GM10248 (cell line): ENCODE measurements at regions not wholly inside any gene's neighbourhood (a gene's known extent, or its start where the extent isn't known, plus 50 kb on each side); places are given as distances from the start of the nearest gene placed in this dataset.

Experiments used
- CTCF ChIA-PET: fragments of 300-600 bp; sonication (Branson Sonifier 250); formaldehyde crosslinking; extraction: SDS; loops from one replicate; lab custom pipeline; 2021; ENCODE audit warnings: antibody characterized with exemption; lab: Yijun Ruan, JAX
- POLR2A ChIA-PET: fragments of 350-650 bp; sonication (Branson Sonifier 250); formaldehyde crosslinking; extraction: SDS; loops from one replicate; lab custom pipeline; 2020; ENCODE audit warnings: antibody characterized with exemption; lab: Yijun Ruan, JAX
- DNase-seq: peaks from one replicate; pipeline ENCODE4 v3.0.0; 2012; ENCODE audit errors: extremely low spot score
- TF ChIP-seq, protein P1 (sequence below): IDR thresholded peaks from 2 replicates; pipeline ENCODE4 v1.5.1; 2012; ENCODE audit warnings: mild to moderate bottlenecking, low read depth; ENCODE audit errors: extremely low read depth, missing control alignments, control extremely low read depth

- CTCF ChIA-PET = no interaction called here
- TF ChIP-seq, protein P1, sequence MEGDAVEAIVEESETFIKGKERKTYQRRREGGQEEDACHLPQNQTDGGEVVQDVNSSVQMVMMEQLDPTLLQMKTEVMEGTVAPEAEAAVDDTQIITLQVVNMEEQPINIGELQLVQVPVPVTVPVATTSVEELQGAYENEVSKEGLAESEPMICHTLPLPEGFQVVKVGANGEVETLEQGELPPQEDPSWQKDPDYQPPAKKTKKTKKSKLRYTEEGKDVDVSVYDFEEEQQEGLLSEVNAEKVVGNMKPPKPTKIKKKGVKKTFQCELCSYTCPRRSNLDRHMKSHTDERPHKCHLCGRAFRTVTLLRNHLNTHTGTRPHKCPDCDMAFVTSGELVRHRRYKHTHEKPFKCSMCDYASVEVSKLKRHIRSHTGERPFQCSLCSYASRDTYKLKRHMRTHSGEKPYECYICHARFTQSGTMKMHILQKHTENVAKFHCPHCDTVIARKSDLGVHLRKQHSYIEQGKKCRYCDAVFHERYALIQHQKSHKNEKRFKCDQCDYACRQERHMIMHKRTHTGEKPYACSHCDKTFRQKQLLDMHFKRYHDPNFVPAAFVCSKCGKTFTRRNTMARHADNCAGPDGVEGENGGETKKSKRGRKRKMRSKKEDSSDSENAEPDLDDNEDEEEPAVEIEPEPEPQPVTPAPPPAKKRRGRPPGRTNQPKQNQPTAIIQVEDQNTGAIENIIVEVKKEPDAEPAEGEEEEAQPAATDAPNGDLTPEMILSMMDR = no peak
- POLR2A ChIA-PET = no interaction called here
- no peak for DNase-seq
Measured at GRCh38 chr4:1500231-1500965, 94.2 kb upstream of the NKX1-1 start.

- no peak for DNase-seq
- ChIA-PET POLR2A (no interaction called here), CTCF (no interaction called here)
- TF ChIP-seq, protein P1 = no peak
Measured at GRCh38 chr4:1499465-1499864, 93.2 kb upstream of the NKX1-1 start.

DNA sequence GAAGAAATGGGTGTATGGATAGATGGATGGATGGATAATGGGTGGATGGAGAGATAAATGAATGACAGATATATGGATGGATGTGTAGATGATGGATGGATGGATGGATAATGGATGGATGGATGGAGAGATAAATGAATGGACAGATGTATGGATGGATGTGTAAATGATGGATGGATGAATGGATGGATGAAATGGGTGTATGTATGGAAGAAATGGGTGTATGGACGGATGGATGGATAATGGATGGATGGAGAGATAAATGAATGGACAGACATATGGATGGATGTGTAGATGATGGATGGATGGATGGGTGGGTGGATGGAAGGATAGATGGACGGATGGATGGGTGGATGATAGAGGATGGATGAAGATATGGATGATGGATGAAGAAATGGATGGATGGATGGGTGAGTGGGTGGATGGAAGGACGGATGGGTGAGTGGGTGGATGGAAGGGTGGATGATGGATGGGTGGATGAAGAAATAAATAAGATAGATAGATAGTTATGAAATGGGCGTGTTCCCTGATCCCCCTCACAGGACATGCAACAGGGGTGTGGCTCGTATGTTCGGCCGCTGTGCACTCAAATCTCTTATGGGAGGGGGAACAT lies 91.1 kb upstream of the NKX1-1 start:
- ChIA-PET POLR2A (no interaction called here), CTCF (no interaction called here)
- DNase-seq = no peak
- TF ChIP-seq, protein P1 = no peak

DNA sequence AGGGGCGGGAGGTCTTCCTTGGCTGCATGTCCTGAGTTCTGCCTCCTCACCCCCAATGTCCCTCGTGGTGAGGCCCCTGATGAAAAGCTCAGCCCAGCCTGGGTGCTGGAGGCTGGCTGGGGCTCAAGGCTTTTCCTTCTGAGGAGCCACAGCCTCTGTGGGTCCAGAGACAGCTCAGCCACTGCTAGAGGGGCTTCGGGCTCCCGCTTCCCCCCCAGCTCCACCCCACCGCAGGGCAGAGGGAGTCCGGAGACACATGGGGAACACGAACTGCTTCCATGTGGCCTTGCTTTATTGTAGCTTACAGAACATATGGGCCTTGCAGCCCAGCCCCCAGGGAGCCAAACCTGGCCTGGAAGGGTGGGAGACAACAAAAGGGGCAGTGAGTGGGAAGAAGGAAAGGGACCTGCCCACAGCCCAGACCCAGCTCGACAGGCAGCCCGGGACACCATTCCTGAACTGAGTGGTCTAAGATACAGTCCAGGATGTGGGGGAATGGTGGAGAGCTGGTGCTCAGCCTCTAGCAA lies 89.9 kb upstream of the NKX1-1 start:
- CTCF ChIA-PET = no interaction called here
- DNase-seq = no peak
- POLR2A ChIA-PET = no interaction called here
- TF ChIP-seq, protein P1 = no peak

GRCh38 chr4:1495416-1496115 lies 89.3 kb upstream of the NKX1-1 start:
- DNase-seq = no peak
- ChIA-PET POLR2A (no interaction called here), CTCF (no interaction called here)
- TF ChIP-seq, protein P1 = no peak
